ENCODE measurements at regions not wholly inside any gene's neighbourhood (a gene's known extent, or its start where the extent isn't known, plus 50 kb on each side); places are given as distances from the start of the nearest gene placed in this dataset.
A peak's percentile ranks its signal among the peaks of the same experiment; 100 is the strongest.

GRCh38 chr9:3161912-3162311, 318.0 kb upstream of the PUM3 start:
- no peak for DNase-seq

- DNase-seq, result no peak
Observed at GRCh38 chr9:3157011-3157410, 313.1 kb upstream of the PUM3 start.

- no peak for DNase-seq
Observed at GRCh38 chr9:3151672-3152576, 308.0 kb upstream of the PUM3 start.

- no peak for DNase-seq
Observed at GRCh38 chr9:3150074-3150473, 306.2 kb upstream of the PUM3 start.

- DNase-seq, result no peak
Observed at GRCh38 chr9:3138231-3139229, 294.6 kb upstream of the PUM3 start.

GRCh38 chr9:3137347-3137695, 293.4 kb upstream of the PUM3 start:
- no peak for DNase-seq

GRCh38 chr9:3136686-3137346, 292.9 kb upstream of the PUM3 start:
- DNase-seq, result no peak

GRCh38 chr9:3136230-3136629, 292.3 kb upstream of the PUM3 start:
- no peak for DNase-seq

GRCh38 chr9:3127564-3127963, 283.7 kb upstream of the PUM3 start:
- DNase-seq, result no peak

- DNase-seq, result no peak
Observed at GRCh38 chr9:3125602-3126405, 281.9 kb upstream of the PUM3 start.

- DNase-seq, result no peak
Observed at GRCh38 chr9:3124001-3124400, 280.1 kb upstream of the PUM3 start.

GRCh38 chr9:3118081-3118480, 274.2 kb upstream of the PUM3 start:
- no peak for DNase-seq

GRCh38 chr9:3099646-3100045, 255.8 kb upstream of the PUM3 start:
- no peak for DNase-seq

- no peak for DNase-seq
Observed at GRCh38 chr9:3088219-3088618, 244.3 kb upstream of the PUM3 start.

GRCh38 chr9:3087697-3088096, 243.8 kb upstream of the PUM3 start:
- DNase-seq, result no peak

- no peak for DNase-seq
Observed at GRCh38 chr9:3080951-3081350, 237.1 kb upstream of the PUM3 start.

- no peak for DNase-seq
Observed at GRCh38 chr9:3074247-3074646, 230.4 kb upstream of the PUM3 start.

- no peak for DNase-seq
Observed at GRCh38 chr9:3066591-3066990, 222.7 kb upstream of the PUM3 start.

- DNase-seq, result peak; percentile 53
Observed at GRCh38 chr9:3059781-3060468, 216.0 kb upstream of the PUM3 start.

- DNase-seq, result no peak
Observed at GRCh38 chr9:3058409-3058808, 214.5 kb upstream of the PUM3 start.

- no peak for DNase-seq
Observed at GRCh38 chr9:3054017-3054586, 210.2 kb upstream of the PUM3 start.

Measured in islet precursor cell (in vitro differentiated cells).